ENCODE measurements at regions not wholly inside any gene's neighbourhood (a gene's known extent, or its start where the extent isn't known, plus 50 kb on each side); places are given as distances from the start of the nearest gene placed in this dataset.
A peak's percentile ranks its signal among the peaks of the same experiment; 100 is the strongest.

DNA sequence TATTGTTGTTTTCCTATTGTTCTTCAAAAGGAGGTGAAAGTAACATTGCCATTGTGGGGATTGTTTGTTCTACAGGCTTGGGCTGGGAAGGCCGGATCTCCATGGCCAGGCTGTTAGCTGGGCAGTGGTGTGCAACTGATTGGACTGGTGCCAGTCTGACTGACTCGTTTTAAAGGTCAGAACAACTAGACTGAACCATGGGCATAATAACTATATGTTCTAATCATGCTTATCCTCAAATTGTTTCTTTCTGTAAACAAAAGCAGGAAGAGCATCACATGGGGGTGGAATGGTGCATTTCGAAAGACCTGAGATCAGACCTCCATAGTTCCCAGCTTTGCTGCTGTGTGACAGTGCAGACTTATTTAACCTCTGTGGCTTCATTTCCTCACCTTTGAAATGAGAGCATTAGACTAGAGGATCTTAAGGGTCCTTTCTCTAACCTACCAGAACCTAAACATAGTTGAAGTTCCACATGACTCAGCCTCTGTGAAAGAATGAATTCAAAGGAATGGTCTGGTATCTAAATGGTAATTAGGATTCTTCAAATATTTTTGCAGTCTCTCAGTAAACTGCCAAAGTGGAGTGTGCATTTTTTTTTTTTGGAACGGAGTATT lies 66.7 kb upstream of the PGRMC2 start:
- H3K9ac ChIP-seq (ENCODE audit: insufficient read length): no peak overlapping the region
- TF ChIP-seq FOXP2 (optimal IDR thresholded peaks at IDR 0.05; ENCODE audit: control extremely low read depth, extremely low read length, insufficient read depth) (no peak), POLR2AphosphoS5 (IDR thresholded peaks at IDR 0.05; ENCODE audit: borderline replicate concordance, low read depth, low read length) (no peak), EZH2 (IDR thresholded peaks at IDR 0.05) (no peak)
- DNase-seq (ENCODE audit: low read depth, low spot score): no peak

DNA sequence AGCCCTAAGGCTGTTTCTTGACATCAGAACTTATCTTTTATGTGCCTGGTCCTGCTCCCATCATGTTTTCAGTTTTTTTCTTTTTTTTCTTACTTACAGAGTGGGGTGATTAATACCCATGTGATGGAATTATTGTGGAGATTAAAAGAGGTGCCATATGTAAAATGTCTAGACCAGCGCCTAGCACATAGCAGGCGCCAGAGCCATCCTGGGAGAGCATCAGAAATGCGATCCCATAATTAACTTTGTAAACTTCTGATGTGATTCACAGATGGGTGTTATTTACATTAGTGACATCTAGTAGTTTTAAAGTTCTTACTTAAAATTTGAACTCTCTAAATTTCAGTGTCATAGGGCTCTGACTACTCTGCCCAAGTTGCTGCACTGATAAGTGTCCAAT lies 66.2 kb upstream of the PGRMC2 start:
- no peaks in the 10 kb centered on the region for H3K9me3 ChIP-seq (ENCODE audit: low read depth, low read length)
- no peak overlapping the region for H3K9ac ChIP-seq (ENCODE audit: insufficient read length)
- no peak overlapping the region; the same call in 1 of the 2 replicates for H3K27ac ChIP-seq
- TF ChIP-seq FOXP2 (optimal IDR thresholded peaks at IDR 0.05; ENCODE audit: control extremely low read depth, extremely low read length, insufficient read depth) (no peak), EZH2 (IDR thresholded peaks at IDR 0.05) (no peak), POLR2AphosphoS5 (IDR thresholded peaks at IDR 0.05; ENCODE audit: borderline replicate concordance, low read depth, low read length) (no peak)
- H3K36me3 ChIP-seq (ENCODE audit: insufficient read depth, low read length): no peaks in the 10 kb centered on the region
- H3K4me3 ChIP-seq: no peak overlapping the region
- no peak for DNase-seq (ENCODE audit: low read depth, low spot score)

More for the DNA sequence above, 66.7 kb upstream of the PGRMC2 start:
- H3K9me3 ChIP-seq (ENCODE audit: low read depth, low read length): no peaks in the 10 kb centered on the region
- no peak overlapping the region for H3K4me3 ChIP-seq
- no peaks in the 10 kb centered on the region for H3K36me3 ChIP-seq (ENCODE audit: insufficient read depth, low read length)
- H3K27ac ChIP-seq: peak overlapping the region; percentile 62; the same call in 1 of the 2 replicates

DNA sequence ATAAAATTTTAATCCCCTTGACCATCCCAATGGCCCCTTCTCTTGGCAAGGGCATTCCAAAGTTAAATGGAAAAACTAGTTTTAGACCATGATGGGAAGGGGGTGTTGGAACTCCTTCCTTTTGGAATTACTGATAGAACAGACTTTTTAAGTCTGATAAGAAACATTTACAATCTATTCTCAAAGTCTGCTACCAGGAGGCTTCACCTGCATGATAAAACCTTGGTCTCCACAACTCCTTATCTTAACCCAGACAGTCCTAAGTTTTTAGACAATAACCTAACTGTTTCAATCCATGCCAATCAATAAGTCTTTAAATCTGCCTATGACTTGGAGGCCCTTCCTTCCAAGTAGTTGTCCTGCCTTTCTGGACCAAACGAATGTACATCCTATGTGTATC lies 63.9 kb upstream of the PGRMC2 start:
- Histone ChIP-seq H3K9me3 (ENCODE audit: low read depth, low read length) (no peaks in the 10 kb centered on the region), H3K36me3 (ENCODE audit: insufficient read depth, low read length) (no peaks in the 10 kb centered on the region), H3K9ac (ENCODE audit: insufficient read length) (no peak overlapping the region), H3K4me3 (no peak overlapping the region), H3K27ac (no peak overlapping the region)
- no peak for DNase-seq (ENCODE audit: low read depth, low spot score)
- TF ChIP-seq FOXP2 (optimal IDR thresholded peaks at IDR 0.05; ENCODE audit: control extremely low read depth, extremely low read length, insufficient read depth) (no peak), POLR2AphosphoS5 (IDR thresholded peaks at IDR 0.05; ENCODE audit: borderline replicate concordance, low read depth, low read length) (no peak), EZH2 (IDR thresholded peaks at IDR 0.05) (no peak)

DNA sequence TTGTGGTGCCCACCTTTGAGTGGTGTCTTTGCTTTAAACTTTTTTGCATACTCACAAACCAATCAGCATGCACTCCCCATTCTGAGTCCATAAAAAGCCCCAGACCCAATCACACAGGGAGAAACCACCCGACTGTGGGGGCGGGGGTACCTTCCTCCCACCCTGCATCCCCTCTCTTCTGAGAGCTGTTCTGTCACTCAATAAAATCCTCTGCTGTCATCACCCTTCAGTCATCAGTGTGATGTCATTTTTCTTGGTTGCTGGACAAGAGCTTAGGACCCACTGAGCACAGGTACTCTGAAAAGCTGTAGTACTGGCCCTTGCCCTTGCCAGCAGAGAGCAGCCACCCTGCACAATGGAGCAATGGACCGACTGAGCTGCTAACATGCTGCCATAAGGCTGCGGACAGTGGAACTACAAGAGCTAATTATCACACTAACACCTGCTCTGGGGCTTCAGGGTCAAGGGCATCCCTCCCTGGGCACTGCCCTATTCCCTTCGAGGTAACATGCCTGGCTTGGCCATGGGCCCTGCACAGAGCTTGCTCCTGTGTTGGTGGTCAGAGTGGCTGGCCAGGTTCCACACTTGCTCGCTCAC lies 62.9 kb upstream of the PGRMC2 start:
- H3K27ac ChIP-seq: no peak overlapping the region
- no peak for DNase-seq (ENCODE audit: low read depth, low spot score)
- H3K9me3 ChIP-seq (ENCODE audit: low read depth, low read length): no peaks in the 10 kb centered on the region
- no peak overlapping the region for H3K4me3 ChIP-seq
- no peak overlapping the region for H3K9ac ChIP-seq (ENCODE audit: insufficient read length)
- no peaks in the 10 kb centered on the region for H3K36me3 ChIP-seq (ENCODE audit: insufficient read depth, low read length)
- no peak for TF ChIP-seq POLR2AphosphoS5 (IDR thresholded peaks at IDR 0.05; ENCODE audit: borderline replicate concordance, low read depth, low read length)
- no peak for TF ChIP-seq FOXP2 (optimal IDR thresholded peaks at IDR 0.05; ENCODE audit: control extremely low read depth, extremely low read length, insufficient read depth)
- no peak for TF ChIP-seq EZH2 (IDR thresholded peaks at IDR 0.05)

DNA sequence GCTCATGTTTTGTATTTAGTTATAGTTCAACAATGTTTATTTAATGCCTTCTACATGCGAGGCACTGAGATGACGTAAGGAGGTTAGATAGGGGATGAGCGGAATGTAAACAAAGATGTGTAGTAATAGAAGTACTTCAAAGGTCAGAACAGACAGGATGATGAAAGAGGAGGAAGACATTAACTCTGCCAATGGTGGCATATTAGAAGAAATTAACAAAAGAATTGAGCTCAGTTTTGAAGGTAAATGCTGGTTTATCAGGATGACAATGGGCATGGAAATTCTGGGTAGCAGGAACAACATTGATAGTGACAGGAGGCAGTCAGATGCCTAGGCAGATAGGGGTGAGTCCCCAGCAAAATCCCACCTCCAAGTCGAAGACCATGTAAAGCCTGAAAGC lies 62.3 kb upstream of the PGRMC2 start:
- Histone ChIP-seq H3K36me3 (ENCODE audit: insufficient read depth, low read length) (no peaks in the 10 kb centered on the region), H3K4me3 (no peak overlapping the region), H3K9ac (ENCODE audit: insufficient read length) (no peak overlapping the region), H3K27ac (no peak overlapping the region), H3K9me3 (ENCODE audit: low read depth, low read length) (no peaks in the 10 kb centered on the region)
- TF ChIP-seq POLR2AphosphoS5 (IDR thresholded peaks at IDR 0.05; ENCODE audit: borderline replicate concordance, low read depth, low read length) (no peak), FOXP2 (optimal IDR thresholded peaks at IDR 0.05; ENCODE audit: control extremely low read depth, extremely low read length, insufficient read depth) (no peak), EZH2 (IDR thresholded peaks at IDR 0.05) (no peak)
- DNase-seq (ENCODE audit: low read depth, low spot score): no peak

DNA sequence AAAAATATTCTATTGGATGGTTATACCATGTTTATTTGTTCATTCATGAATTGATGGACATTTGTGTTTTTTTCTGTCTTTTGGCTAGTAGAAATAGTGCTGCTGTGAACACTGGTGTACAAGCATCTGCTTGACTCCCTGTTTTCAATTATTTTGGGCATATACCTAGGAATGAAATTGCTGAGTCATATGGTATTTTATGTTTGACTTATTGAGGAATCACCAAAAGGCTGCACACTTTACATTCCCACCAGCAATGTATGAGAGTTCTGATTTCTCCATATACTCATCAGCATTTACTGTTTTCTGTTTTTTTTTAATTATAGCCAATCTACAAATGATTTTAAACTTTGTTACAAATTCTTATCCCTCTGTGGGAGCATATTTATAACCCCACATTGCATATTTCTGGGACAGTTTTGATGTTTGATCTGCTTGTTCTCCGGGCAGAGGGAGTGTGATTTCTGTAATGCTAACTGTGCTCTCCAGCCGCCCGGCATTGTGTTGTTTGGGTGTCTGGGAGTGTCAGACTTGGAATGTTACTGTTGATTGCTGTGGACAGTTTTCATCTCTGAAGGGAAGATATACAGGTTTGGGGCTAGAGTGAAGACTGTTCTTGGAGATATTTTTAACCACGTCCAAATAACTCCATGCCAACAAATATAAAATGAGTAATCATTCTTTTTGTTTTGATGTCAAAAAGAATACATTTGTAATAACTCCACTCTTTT lies 60.5 kb upstream of the PGRMC2 start:
- H3K9ac ChIP-seq (ENCODE audit: insufficient read length): no peak overlapping the region
- no peaks in the 10 kb centered on the region for H3K9me3 ChIP-seq (ENCODE audit: low read depth, low read length)
- H3K36me3 ChIP-seq (ENCODE audit: insufficient read depth, low read length): no peaks in the 10 kb centered on the region
- no peak overlapping the region for H3K4me3 ChIP-seq
- DNase-seq (ENCODE audit: low read depth, low spot score): no peak
- H3K27ac ChIP-seq: no peak overlapping the region
- no peak for TF ChIP-seq POLR2AphosphoS5 (IDR thresholded peaks at IDR 0.05; ENCODE audit: borderline replicate concordance, low read depth, low read length)
- no peak for TF ChIP-seq FOXP2 (optimal IDR thresholded peaks at IDR 0.05; ENCODE audit: control extremely low read depth, extremely low read length, insufficient read depth)
- no peak for TF ChIP-seq EZH2 (IDR thresholded peaks at IDR 0.05)

DNA sequence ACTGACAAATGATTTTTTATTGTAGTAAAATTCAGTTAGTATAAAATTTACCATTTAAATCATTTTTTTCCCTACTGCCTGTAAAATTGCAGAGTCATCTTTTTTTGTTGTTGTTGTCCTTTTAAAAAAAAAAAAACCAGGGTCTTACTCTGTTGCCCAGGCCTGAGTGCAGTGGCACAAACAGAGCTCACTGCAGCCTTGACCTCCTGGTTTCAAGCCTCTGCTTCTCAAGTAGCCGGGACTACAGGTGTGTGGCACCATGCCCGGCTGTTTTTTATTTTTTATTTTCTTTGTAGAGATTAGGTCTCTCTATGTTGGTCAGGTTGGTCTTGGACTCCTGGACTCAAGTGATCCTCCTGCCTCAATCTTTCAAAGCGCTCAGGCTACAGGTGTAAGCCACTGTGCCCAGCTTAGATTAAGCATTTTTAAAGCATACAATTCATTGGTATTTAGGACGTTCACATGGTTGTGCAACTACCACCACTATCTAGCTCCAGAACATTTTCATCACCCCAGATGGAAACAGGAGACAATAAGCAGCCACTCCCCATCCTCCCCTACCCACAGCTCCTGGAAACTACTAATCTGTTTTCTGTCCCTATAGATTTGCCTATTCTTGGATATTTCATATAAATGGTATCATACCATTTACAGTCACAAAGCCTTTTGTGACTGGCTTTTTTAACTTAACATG lies 59.7 kb upstream of the PGRMC2 start:
- no peak for TF ChIP-seq EZH2 (IDR thresholded peaks at IDR 0.05)
- no peak for TF ChIP-seq POLR2AphosphoS5 (IDR thresholded peaks at IDR 0.05; ENCODE audit: borderline replicate concordance, low read depth, low read length)
- TF ChIP-seq FOXP2 (optimal IDR thresholded peaks at IDR 0.05; ENCODE audit: control extremely low read depth, extremely low read length, insufficient read depth): no peak
- H3K9ac ChIP-seq (ENCODE audit: insufficient read length): no peak overlapping the region
- no peak for DNase-seq (ENCODE audit: low read depth, low spot score)
- no peaks in the 10 kb centered on the region for H3K9me3 ChIP-seq (ENCODE audit: low read depth, low read length)
- no peaks in the 10 kb centered on the region for H3K36me3 ChIP-seq (ENCODE audit: insufficient read depth, low read length)
- no peak overlapping the region for H3K27ac ChIP-seq
- H3K4me3 ChIP-seq: no peak overlapping the region
